Stomach smooth muscle (tissue), 2 donors: ENCODE measurements at regions not wholly inside any gene's neighbourhood (a gene's known extent, or its start where the extent isn't known, plus 50 kb on each side); places are given as distances from the start of the nearest gene placed in this dataset.

Experiments
- H3K27ac ChIP-seq: one replicate; pipeline ENCODE4 v1.7.0; 2013; ENCODE audit warnings: mild to moderate bottlenecking, low read length, inconsistent platforms
- H3K27me3 ChIP-seq, 2 donors: one replicate each; pipeline ENCODE4 v1.7.0; 2013; ENCODE audit warnings: low read length in 2 of 2; ENCODE audit not compliant: insufficient read depth in 2 of 2, control insufficient read depth in 1 of 2
- H3K36me3 ChIP-seq, 2 donors: one replicate each; pipeline ENCODE4 v1.7.0; 2013; ENCODE audit warnings: low read length in 2 of 2; ENCODE audit not compliant: control insufficient read depth in 2 of 2, insufficient read depth in 2 of 2
- H3K4me1 ChIP-seq: one replicate; pipeline ENCODE4 v1.7.0; 2013; ENCODE audit warnings: low read length; ENCODE audit not compliant: control insufficient read depth, insufficient read depth
- H3K4me3 ChIP-seq, 2 donors: one replicate each; pipeline ENCODE4 v1.7.0; 2013; ENCODE audit warnings: low read length in 2 of 2
- H3K9ac ChIP-seq, 2 donors: one replicate each; pipeline ENCODE4 v1.7.0; 2013; ENCODE audit warnings: low read length in 2 of 2, mild to moderate bottlenecking in 1 of 2
- H3K9me3 ChIP-seq, 2 donors: one replicate each; pipeline ENCODE4 v1.7.0; 2013; ENCODE audit warnings: low read length in 2 of 2; ENCODE audit not compliant: control insufficient read depth in 2 of 2
- donor health status: healthy.
- donor health status: Pancreatic carcinoma.

- no peak overlapping the region for H3K27ac ChIP-seq
Observed at GRCh38 chr4:151988591-151988990, 227.8 kb upstream of the GATB start.

GRCh38 chr4:151987606-151988005 is 226.8 kb upstream of the GATB start:
- H3K9ac ChIP-seq: no peak overlapping the region
- no peak overlapping the region for H3K4me3 ChIP-seq

More at GRCh38 chr4:151988591-151988990, 227.8 kb upstream of the GATB start:
- no peaks in the 10 kb centered on the region for H3K9me3 ChIP-seq
- no peak overlapping the region for H3K9ac ChIP-seq
- H3K27me3 ChIP-seq: no peaks in the 10 kb centered on the region
- no peaks in the 10 kb centered on the region for H3K36me3 ChIP-seq
- no peak overlapping the region for H3K4me3 ChIP-seq
- H3K4me1 ChIP-seq: peaks cover 29% of the 10 kb centered on the region

GRCh38 chr4:151983854-151984253 is 223.0 kb upstream of the GATB start:
- no peaks in the 10 kb centered on the region for H3K9me3 ChIP-seq
- H3K4me1 ChIP-seq: peaks cover 5% of the 10 kb centered on the region
- H3K27ac ChIP-seq: no peak overlapping the region
- no peak overlapping the region for H3K4me3 ChIP-seq
- H3K27me3 ChIP-seq: no peaks in the 10 kb centered on the region
- H3K9ac ChIP-seq: no peak overlapping the region
- no peaks in the 10 kb centered on the region for H3K36me3 ChIP-seq

More at GRCh38 chr4:151987606-151988005, 226.8 kb upstream of the GATB start:
- Histone ChIP-seq H3K9me3 (no peaks in the 10 kb centered on the region), H3K27me3 (no peaks in the 10 kb centered on the region), H3K4me1 (peaks cover 26% of the 10 kb centered on the region), H3K27ac (no peak overlapping the region), H3K36me3 (no peaks in the 10 kb centered on the region)

GRCh38 chr4:151979819-151980218 is 219.0 kb upstream of the GATB start:
- H3K4me3 ChIP-seq: no peak overlapping the region
- no peak overlapping the region for H3K9ac ChIP-seq
- H3K9me3 ChIP-seq: no peaks in the 10 kb centered on the region
- H3K36me3 ChIP-seq: no peaks in the 10 kb centered on the region
- no peak overlapping the region for H3K27ac ChIP-seq
- peaks cover 3% of the 10 kb centered on the region for H3K4me1 ChIP-seq
- H3K27me3 ChIP-seq: peaks cover 0 to 3% of the 10 kb centered on the region in 2 donors

- peaks cover 0 to 3% of the 10 kb centered on the region in 2 donors for H3K27me3 ChIP-seq
- no peak overlapping the region for H3K4me3 ChIP-seq
- H3K27ac ChIP-seq: no peak overlapping the region
- no peaks in the 10 kb centered on the region for H3K36me3 ChIP-seq
- no peaks in the 10 kb centered on the region for H3K4me1 ChIP-seq
- no peak overlapping the region for H3K9ac ChIP-seq
- H3K9me3 ChIP-seq: no peaks in the 10 kb centered on the region
Observed at GRCh38 chr4:151968643-151969042, 207.8 kb upstream of the GATB start.

GRCh38 chr4:151967074-151967473 is 206.3 kb upstream of the GATB start:
- Histone ChIP-seq H3K27ac (no peak overlapping the region), H3K27me3 (peaks cover 0 to 3% of the 10 kb centered on the region in 2 donors), H3K9ac (no peak overlapping the region), H3K36me3 (no peaks in the 10 kb centered on the region), H3K4me3 (no peak overlapping the region), H3K9me3 (no peaks in the 10 kb centered on the region), H3K4me1 (no peaks in the 10 kb centered on the region)

- no peak overlapping the region for H3K27ac ChIP-seq
- H3K4me3 ChIP-seq: no peak overlapping the region
- H3K27me3 ChIP-seq: peaks cover 0 to 3% of the 10 kb centered on the region in 2 donors
Observed at GRCh38 chr4:151962138-151962823, 201.5 kb upstream of the GATB start.

GRCh38 chr4:151961456-151961855 is 200.6 kb upstream of the GATB start:
- no peaks in the 10 kb centered on the region for H3K4me1 ChIP-seq
- H3K9me3 ChIP-seq: no peaks in the 10 kb centered on the region
- no peak overlapping the region for H3K4me3 ChIP-seq
- no peak overlapping the region for H3K27ac ChIP-seq
- H3K27me3 ChIP-seq: peaks cover 0 to 3% of the 10 kb centered on the region in 2 donors
- no peaks in the 10 kb centered on the region for H3K36me3 ChIP-seq
- H3K9ac ChIP-seq: no peak overlapping the region

More at GRCh38 chr4:151962138-151962823, 201.5 kb upstream of the GATB start:
- Histone ChIP-seq H3K36me3 (no peaks in the 10 kb centered on the region), H3K9me3 (no peaks in the 10 kb centered on the region), H3K9ac (no peak overlapping the region), H3K4me1 (no peaks in the 10 kb centered on the region)

- Histone ChIP-seq H3K27ac (no peak overlapping the region), H3K27me3 (no peaks in the 10 kb centered on the region), H3K4me1 (no peaks in the 10 kb centered on the region), H3K4me3 (no peak overlapping the region), H3K36me3 (no peaks in the 10 kb centered on the region), H3K9me3 (no peaks in the 10 kb centered on the region), H3K9ac (no peak overlapping the region)
Observed at GRCh38 chr4:151960449-151961230, 199.8 kb upstream of the GATB start.

- H3K27ac ChIP-seq: no peak overlapping the region
Observed at GRCh38 chr4:151957153-151957552, 196.3 kb upstream of the GATB start.

More at GRCh38 chr4:151957153-151957552, 196.3 kb upstream of the GATB start:
- Histone ChIP-seq H3K4me1 (no peaks in the 10 kb centered on the region), H3K36me3 (no peaks in the 10 kb centered on the region), H3K27me3 (no peaks in the 10 kb centered on the region), H3K9ac (no peak overlapping the region), H3K4me3 (no peak overlapping the region), H3K9me3 (no peaks in the 10 kb centered on the region)
